ENCODE measurements at regions not wholly inside any gene's neighbourhood (a gene's known extent, or its start where the extent isn't known, plus 50 kb on each side); places are given as distances from the start of the nearest gene placed in this dataset.

DNA sequence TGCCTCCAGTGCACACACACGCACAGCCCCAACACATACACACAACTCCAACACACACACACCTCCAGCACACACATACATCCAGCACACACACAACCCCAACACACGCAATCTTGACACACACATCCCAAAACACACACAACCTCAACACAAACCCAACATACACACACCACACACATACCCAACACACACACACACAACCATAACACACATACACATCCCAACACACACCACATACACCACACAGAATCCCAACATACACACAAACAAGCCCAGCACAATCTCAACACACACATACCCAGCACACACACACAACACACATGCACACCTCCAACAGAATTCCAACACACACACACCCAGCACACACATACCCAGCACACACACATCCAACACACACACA lies 301.1 kb downstream of the ABCC12 start:
- ChIA-PET CTCF (no interaction called here), POLR2A (no interaction called here)
- DNase-seq (ENCODE audit: low read depth, low spot score) (no peak), ATAC-seq (no peak)
- no peaks in the 10 kb centered on the region for H3K36me3 ChIP-seq (ENCODE audit: control insufficient read depth, insufficient read depth, low read length)
- in situ Hi-C loops (cut with HindIII; ENCODE audit: low pct_unique_long_range_greater_than_20kb, low sequenced_read_pairs), result no loop called here
- H3K9me3 ChIP-seq (ENCODE audit: control insufficient read depth, insufficient read depth, low read depth, low read length), result no peaks in the 10 kb centered on the region
- no peaks in the 10 kb centered on the region for H3K4me1 ChIP-seq (ENCODE audit: control insufficient read depth, insufficient read depth, low read length)
- no TSS peak for BruUV-seq (replicated peaks)
- TF ChIP-seq SIN3A (IDR thresholded peaks at IDR 0.05; ENCODE audit: borderline replicate concordance, insufficient read depth, low read depth, low read length) (no peak), POLR2AphosphoS5 (IDR thresholded peaks at IDR 0.05; ENCODE audit: low read depth, low read length) (no peak), REST (IDR thresholded peaks at IDR 0.05; ENCODE audit: insufficient read depth in 1 of 2, low read depth in 2 of 2, low read length in 1 of 2) (no peak), TCF7L2 (IDR thresholded peaks at IDR 0.05; ENCODE audit: low read depth, low read length) (no peak)
- TF ChIP-seq, protein P1, sequence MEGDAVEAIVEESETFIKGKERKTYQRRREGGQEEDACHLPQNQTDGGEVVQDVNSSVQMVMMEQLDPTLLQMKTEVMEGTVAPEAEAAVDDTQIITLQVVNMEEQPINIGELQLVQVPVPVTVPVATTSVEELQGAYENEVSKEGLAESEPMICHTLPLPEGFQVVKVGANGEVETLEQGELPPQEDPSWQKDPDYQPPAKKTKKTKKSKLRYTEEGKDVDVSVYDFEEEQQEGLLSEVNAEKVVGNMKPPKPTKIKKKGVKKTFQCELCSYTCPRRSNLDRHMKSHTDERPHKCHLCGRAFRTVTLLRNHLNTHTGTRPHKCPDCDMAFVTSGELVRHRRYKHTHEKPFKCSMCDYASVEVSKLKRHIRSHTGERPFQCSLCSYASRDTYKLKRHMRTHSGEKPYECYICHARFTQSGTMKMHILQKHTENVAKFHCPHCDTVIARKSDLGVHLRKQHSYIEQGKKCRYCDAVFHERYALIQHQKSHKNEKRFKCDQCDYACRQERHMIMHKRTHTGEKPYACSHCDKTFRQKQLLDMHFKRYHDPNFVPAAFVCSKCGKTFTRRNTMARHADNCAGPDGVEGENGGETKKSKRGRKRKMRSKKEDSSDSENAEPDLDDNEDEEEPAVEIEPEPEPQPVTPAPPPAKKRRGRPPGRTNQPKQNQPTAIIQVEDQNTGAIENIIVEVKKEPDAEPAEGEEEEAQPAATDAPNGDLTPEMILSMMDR (IDR thresholded peaks at IDR 0.05), result no peak
- intact Hi-C loops (cut with micrococcal nuclease; ENCODE audit: unreplicated experiment), result no loop called here
- no peak overlapping the region for H3K27ac ChIP-seq (ENCODE audit: low read length)
- no peak overlapping the region for H3K4me3 ChIP-seq (ENCODE audit: low read depth in 2 of 2, low read length in 2 of 2)
- no peaks in the 10 kb centered on the region for H3K27me3 ChIP-seq (ENCODE audit: control insufficient read depth, insufficient read depth, low read length)

DNA sequence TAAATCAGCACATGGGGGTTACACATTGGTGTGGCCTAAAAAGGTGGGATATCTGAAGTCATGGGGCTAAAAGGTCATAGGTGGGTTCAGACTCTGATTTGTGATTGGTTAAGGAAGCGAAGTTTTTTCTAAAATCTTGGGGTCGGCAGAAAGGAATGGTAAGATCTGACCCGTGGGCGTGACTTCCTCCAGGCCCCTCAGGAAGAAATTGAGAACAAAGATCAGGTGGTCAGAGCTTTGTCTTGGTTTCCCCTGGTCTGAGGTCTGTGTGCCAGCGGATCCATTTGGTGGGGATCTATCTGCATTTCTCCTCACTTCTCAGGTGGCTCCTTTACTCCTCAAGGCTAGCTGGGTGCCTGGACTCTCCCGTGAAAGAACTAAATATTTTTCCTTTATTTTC lies 302.8 kb downstream of the ABCC12 start:
- ChIA-PET CTCF (no interaction called here), POLR2A (interaction anchor here (0.6 kb wide), 1 partner anchor 28 kb away, joined by 8 read pairs; no protein-coding TSS in a partner anchor)
- H3K9me3 ChIP-seq (ENCODE audit: control insufficient read depth, insufficient read depth, low read depth, low read length), result no peaks in the 10 kb centered on the region
- H3K4me3 ChIP-seq (ENCODE audit: low read depth in 2 of 2, low read length in 2 of 2), result no peak overlapping the region
- H3K4me1 ChIP-seq (ENCODE audit: control insufficient read depth, insufficient read depth, low read length), result no peaks in the 10 kb centered on the region
- no peak overlapping the region for H3K27ac ChIP-seq (ENCODE audit: low read length)
- in situ Hi-C loops (cut with HindIII; ENCODE audit: low pct_unique_long_range_greater_than_20kb, low sequenced_read_pairs), result no loop called here
- intact Hi-C loops (cut with micrococcal nuclease; ENCODE audit: unreplicated experiment), result no loop called here
- DNase-seq (ENCODE audit: low read depth, low spot score) (no peak), ATAC-seq (no peak)
- no peaks in the 10 kb centered on the region for H3K36me3 ChIP-seq (ENCODE audit: control insufficient read depth, insufficient read depth, low read length)
- no TSS peak for BruUV-seq (replicated peaks)
- TF ChIP-seq POLR2AphosphoS5 (IDR thresholded peaks at IDR 0.05; ENCODE audit: low read depth, low read length), result no peak
- no peak for TF ChIP-seq SIN3A (IDR thresholded peaks at IDR 0.05; ENCODE audit: borderline replicate concordance, insufficient read depth, low read depth, low read length)
- no peak for TF ChIP-seq REST (IDR thresholded peaks at IDR 0.05; ENCODE audit: insufficient read depth in 1 of 2, low read depth in 2 of 2, low read length in 1 of 2)
- TF ChIP-seq, protein P1 (IDR thresholded peaks at IDR 0.05), result no peak
- no peak for TF ChIP-seq TCF7L2 (IDR thresholded peaks at IDR 0.05; ENCODE audit: low read depth, low read length)
- no peaks in the 10 kb centered on the region for H3K27me3 ChIP-seq (ENCODE audit: control insufficient read depth, insufficient read depth, low read length)
